GM23338 (cell line): ENCODE measurements at regions not wholly inside any gene's neighbourhood (a gene's known extent, or its start where the extent isn't known, plus 50 kb on each side); places are given as distances from the start of the nearest gene placed in this dataset.
"Not testable (repeated sequence)": the region's sequence is repeated elsewhere in the genome, so short reads cannot be mapped to it uniquely, and the experiment has no call there.

Source experiments
- EZH2 ChIP-seq: fragments of 200-600 bp; sonication (generic); IDR thresholded peaks from one replicate; pipeline ENCODE4 v1.8.0; 2017; ENCODE audit warnings: antibody characterized with exemption, mild to moderate bottlenecking, low read depth; ENCODE audit not compliant: unreplicated experiment
- STAT1 ChIP-seq: IDR thresholded peaks from one replicate; pipeline ENCODE4 v1.6.1; 2016; ENCODE audit warnings: antibody characterized with exemption; ENCODE audit not compliant: unreplicated experiment
- TF ChIP-seq, protein P1 (sequence below), 2 experiments: fragments of 200-600 bp in 1 of 2; sonication (generic) in 1 of 2; conservative IDR thresholded peaks; 2 replicates each; pipeline versions ENCODE4 v1.5.1 to v1.6.1; 2016 to 2017; ENCODE audit warnings: antibody characterized with exemption in 2 of 2, low read depth in 2 of 2, mild to moderate bottlenecking in 2 of 2, moderate library complexity in 1 of 2
- TF ChIP-seq, protein P2 (sequence below): IDR thresholded peaks from one replicate; pipeline ENCODE4 v1.6.1; 2018; ENCODE audit warnings: antibody characterized with exemption; ENCODE audit not compliant: unreplicated experiment

DNA sequence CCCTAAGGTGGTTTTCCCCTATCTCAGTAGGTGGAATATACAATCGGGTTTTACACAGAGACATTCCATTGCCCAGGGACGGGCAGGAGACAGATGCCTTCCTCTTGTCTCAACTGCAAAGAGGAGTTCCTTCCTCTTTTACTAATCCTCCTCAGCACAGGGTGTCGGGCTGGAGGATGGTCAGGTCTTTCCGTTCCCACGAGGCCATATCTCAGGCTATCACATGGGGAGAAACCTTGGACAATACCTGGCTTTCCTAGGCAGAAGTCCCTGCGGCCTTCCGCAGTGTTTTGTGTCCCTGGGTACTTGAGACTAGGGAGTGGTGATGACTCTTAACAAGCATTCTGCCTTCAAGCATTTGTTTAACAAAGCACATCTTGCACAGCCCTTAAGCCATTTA, 555.8 kb downstream of the HTR7 start:
- TF ChIP-seq, protein P1, sequence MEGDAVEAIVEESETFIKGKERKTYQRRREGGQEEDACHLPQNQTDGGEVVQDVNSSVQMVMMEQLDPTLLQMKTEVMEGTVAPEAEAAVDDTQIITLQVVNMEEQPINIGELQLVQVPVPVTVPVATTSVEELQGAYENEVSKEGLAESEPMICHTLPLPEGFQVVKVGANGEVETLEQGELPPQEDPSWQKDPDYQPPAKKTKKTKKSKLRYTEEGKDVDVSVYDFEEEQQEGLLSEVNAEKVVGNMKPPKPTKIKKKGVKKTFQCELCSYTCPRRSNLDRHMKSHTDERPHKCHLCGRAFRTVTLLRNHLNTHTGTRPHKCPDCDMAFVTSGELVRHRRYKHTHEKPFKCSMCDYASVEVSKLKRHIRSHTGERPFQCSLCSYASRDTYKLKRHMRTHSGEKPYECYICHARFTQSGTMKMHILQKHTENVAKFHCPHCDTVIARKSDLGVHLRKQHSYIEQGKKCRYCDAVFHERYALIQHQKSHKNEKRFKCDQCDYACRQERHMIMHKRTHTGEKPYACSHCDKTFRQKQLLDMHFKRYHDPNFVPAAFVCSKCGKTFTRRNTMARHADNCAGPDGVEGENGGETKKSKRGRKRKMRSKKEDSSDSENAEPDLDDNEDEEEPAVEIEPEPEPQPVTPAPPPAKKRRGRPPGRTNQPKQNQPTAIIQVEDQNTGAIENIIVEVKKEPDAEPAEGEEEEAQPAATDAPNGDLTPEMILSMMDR (conservative IDR thresholded peaks at IDR 0.05; ENCODE audit: low read depth in 2 of 2), result not testable (repeated sequence)
- not testable (repeated sequence) for TF ChIP-seq EZH2, STAT1
- TF ChIP-seq, protein P2, sequence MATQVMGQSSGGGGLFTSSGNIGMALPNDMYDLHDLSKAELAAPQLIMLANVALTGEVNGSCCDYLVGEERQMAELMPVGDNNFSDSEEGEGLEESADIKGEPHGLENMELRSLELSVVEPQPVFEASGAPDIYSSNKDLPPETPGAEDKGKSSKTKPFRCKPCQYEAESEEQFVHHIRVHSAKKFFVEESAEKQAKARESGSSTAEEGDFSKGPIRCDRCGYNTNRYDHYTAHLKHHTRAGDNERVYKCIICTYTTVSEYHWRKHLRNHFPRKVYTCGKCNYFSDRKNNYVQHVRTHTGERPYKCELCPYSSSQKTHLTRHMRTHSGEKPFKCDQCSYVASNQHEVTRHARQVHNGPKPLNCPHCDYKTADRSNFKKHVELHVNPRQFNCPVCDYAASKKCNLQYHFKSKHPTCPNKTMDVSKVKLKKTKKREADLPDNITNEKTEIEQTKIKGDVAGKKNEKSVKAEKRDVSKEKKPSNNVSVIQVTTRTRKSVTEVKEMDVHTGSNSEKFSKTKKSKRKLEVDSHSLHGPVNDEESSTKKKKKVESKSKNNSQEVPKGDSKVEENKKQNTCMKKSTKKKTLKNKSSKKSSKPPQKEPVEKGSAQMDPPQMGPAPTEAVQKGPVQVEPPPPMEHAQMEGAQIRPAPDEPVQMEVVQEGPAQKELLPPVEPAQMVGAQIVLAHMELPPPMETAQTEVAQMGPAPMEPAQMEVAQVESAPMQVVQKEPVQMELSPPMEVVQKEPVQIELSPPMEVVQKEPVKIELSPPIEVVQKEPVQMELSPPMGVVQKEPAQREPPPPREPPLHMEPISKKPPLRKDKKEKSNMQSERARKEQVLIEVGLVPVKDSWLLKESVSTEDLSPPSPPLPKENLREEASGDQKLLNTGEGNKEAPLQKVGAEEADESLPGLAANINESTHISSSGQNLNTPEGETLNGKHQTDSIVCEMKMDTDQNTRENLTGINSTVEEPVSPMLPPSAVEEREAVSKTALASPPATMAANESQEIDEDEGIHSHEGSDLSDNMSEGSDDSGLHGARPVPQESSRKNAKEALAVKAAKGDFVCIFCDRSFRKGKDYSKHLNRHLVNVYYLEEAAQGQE, result not testable (repeated sequence)
